ENCODE measurements at regions not wholly inside any gene's neighbourhood (a gene's known extent, or its start where the extent isn't known, plus 50 kb on each side); places are given as distances from the start of the nearest gene placed in this dataset.

DNA sequence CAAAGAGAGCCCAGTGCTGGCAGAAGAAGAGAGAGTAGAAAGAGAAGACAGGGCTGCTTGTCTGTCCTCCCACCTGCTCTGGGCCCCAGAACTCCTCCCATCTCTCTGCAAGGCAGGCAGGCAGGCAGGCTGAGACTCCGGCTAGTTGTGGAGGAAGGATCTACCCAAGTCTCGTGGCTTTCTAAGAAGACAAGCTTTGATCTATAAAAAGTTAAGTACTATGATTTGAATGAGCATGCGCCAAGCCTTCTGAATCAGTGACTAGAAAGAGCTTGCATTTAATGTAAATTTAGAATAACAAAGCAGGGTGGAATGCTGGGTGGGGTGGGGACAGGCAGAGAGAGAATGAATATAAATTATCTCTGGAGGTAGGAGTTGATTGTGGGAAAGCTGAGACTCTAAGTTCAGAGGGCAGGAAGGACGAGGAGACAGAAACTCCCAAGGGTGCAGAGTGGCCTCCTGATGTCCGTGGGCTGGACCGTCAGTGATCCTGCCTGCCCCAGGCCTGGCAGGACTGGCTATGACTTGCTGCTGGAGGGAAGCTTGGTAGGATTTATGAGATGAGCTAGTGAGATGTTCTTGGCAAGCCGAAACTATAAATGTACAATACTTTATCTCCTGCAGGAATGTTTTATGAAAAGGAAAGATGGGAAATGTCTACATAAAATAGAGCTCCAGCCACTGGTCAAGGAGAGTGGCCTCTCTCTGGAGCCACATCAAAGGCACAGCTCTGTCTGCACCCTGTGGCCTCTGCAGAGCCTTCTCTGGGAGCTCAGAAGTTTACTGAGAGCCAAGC, 447.5 kb downstream of the TNS1 start:
- no peak for DNase-seq (ENCODE audit: low spot score)
- ChIA-PET POLR2A (no interaction called here), CTCF (ENCODE audit: low intra/inter-chr PET ratio, low total read pairs) (no interaction called here)
- H2AFZ ChIP-seq (ENCODE audit: low read length), result no peak overlapping the region
- H3K4me2 ChIP-seq (ENCODE audit: low read depth, low read length), result no peak overlapping the region
- H3K27me3 ChIP-seq (ENCODE audit: control insufficient read depth in 1 of 2, insufficient read depth in 2 of 2, low read length in 2 of 2), result peaks cover 0 to 14% of the 10 kb centered on the region in 2 experiments; a peak in 2 of 5 replicates
- no peaks in the 10 kb centered on the region for H3K4me1 ChIP-seq (ENCODE audit: insufficient read depth, low read length)
- intact Hi-C loops (cut with micrococcal nuclease; ENCODE audit: unreplicated experiment), result no loop called here
- no peak overlapping the region for H3K9ac ChIP-seq (ENCODE audit: insufficient read depth, low read depth, low read length)
- no peaks in the 10 kb centered on the region for H3K9me3 ChIP-seq (ENCODE audit: low read length)
- H3K27ac ChIP-seq (ENCODE audit: extremely low read length, insufficient read depth, low read length), result no peak overlapping the region
- in situ Hi-C loops (cut with HindIII; ENCODE audit: extremely low pct_ligation_motif_present, low pct_unique_long_range_greater_than_20kb), result no loop called here
- BruUV-seq (replicated peaks), result no TSS peak
- no peak overlapping the region for H3K4me3 ChIP-seq (replicated peaks in 1 of 3; ENCODE audit: insufficient read depth in 1 of 3, low read depth in 2 of 3, low read length in 3 of 3)
- no peak for FAIRE-seq
- ATAC-seq, result no peak
- TF ChIP-seq ELF4 (CRISPR knock-in tag; IDR thresholded peaks at IDR 0.05; ENCODE audit: borderline replicate concordance), result no peak
- no peak for TF ChIP-seq MED8 (CRISPR knock-in tag; IDR thresholded peaks at IDR 0.05; ENCODE audit: insufficient replicate concordance)
- no peak for TF ChIP-seq ZNF326 (CRISPR knock-in tag; IDR thresholded peaks at IDR 0.05; ENCODE audit: borderline replicate concordance)
- TF ChIP-seq KMT2A (CRISPR knock-in tag; IDR thresholded peaks at IDR 0.05), result no peak
- no peaks in the 10 kb centered on the region for H3K36me3 ChIP-seq (replicated peaks in 1 of 2; ENCODE audit: control insufficient read depth in 1 of 2, insufficient read depth in 2 of 2, low read length in 2 of 2)
- H3K79me2 ChIP-seq (ENCODE audit: insufficient read depth, low read length), result no peaks in the 10 kb centered on the region
- WGBS (ENCODE audit: low lambda C conversion rate), result 26% methylated on average over 7 of the region's 7 CpGs
- H4K20me1 ChIP-seq (ENCODE audit: insufficient read depth, low read length), result no peaks in the 10 kb centered on the region

DNA sequence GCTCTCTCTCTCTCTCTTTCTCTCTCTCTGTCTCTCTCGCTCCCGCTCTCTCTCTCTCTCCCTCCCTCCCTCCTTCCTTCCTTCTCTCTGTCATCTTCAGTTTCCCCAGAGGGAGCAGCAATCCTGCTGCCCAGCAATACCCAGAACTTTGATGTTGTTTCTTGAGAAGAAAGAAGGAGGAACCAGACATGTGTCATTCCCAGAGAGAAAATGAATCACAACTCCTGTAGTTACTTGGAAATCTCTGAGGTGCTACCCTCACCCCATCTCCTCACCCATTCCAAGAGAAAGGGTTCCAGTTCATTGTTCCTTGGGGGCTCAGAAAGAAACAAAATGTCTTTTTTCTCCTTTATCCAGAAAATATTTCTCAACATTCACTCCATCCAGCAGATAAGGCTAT, 449.1 kb downstream of the TNS1 start:
- FAIRE-seq (no peak), ATAC-seq (no peak), DNase-seq (ENCODE audit: low spot score) (no peak)
- ChIA-PET CTCF (ENCODE audit: low intra/inter-chr PET ratio, low total read pairs) (no interaction called here), POLR2A (no interaction called here)
- no peaks in the 10 kb centered on the region for H3K4me1 ChIP-seq (ENCODE audit: insufficient read depth, low read length)
- H3K79me2 ChIP-seq (ENCODE audit: insufficient read depth, low read length), result no peaks in the 10 kb centered on the region
- no peak overlapping the region for H3K27ac ChIP-seq (ENCODE audit: extremely low read length, insufficient read depth, low read length)
- H2AFZ ChIP-seq (ENCODE audit: low read length), result no peak overlapping the region
- TF ChIP-seq ZNF383 (CRISPR knock-in tag; IDR thresholded peaks at IDR 0.05; ENCODE audit: borderline replicate concordance) (no peak), SMAD9 (CRISPR knock-in tag; IDR thresholded peaks at IDR 0.05) (no peak), STAT5B (CRISPR knock-in tag; IDR thresholded peaks at IDR 0.05) (no peak)
- TF ChIP-seq, protein P1, sequence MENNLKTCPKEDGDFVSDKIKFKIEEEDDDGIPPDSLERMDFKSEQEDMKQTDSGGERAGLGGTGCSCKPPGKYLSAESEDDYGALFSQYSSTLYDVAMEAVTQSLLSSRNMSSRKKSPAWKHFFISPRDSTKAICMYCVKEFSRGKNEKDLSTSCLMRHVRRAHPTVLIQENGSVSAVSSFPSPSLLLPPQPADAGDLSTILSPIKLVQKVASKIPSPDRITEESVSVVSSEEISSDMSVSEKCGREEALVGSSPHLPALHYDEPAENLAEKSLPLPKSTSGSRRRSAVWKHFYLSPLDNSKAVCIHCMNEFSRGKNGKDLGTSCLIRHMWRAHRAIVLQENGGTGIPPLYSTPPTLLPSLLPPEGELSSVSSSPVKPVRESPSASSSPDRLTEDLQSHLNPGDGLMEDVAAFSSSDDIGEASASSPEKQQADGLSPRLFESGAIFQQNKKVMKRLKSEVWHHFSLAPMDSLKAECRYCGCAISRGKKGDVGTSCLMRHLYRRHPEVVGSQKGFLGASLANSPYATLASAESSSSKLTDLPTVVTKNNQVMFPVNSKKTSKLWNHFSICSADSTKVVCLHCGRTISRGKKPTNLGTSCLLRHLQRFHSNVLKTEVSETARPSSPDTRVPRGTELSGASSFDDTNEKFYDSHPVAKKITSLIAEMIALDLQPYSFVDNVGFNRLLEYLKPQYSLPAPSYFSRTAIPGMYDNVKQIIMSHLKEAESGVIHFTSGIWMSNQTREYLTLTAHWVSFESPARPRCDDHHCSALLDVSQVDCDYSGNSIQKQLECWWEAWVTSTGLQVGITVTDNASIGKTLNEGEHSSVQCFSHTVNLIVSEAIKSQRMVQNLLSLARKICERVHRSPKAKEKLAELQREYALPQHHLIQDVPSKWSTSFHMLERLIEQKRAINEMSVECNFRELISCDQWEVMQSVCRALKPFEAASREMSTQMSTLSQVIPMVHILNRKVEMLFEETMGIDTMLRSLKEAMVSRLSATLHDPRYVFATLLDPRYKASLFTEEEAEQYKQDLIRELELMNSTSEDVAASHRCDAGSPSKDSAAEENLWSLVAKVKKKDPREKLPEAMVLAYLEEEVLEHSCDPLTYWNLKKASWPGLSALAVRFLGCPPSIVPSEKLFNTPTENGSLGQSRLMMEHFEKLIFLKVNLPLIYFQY (CRISPR knock-in tag; IDR thresholded peaks at IDR 0.05; ENCODE audit: borderline replicate concordance), result no peak
- TF ChIP-seq, protein P2, sequence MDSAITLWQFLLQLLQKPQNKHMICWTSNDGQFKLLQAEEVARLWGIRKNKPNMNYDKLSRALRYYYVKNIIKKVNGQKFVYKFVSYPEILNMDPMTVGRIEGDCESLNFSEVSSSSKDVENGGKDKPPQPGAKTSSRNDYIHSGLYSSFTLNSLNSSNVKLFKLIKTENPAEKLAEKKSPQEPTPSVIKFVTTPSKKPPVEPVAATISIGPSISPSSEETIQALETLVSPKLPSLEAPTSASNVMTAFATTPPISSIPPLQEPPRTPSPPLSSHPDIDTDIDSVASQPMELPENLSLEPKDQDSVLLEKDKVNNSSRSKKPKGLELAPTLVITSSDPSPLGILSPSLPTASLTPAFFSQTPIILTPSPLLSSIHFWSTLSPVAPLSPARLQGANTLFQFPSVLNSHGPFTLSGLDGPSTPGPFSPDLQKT (CRISPR knock-in tag; IDR thresholded peaks at IDR 0.05; ENCODE audit: borderline replicate concordance), result no peak
- TF ChIP-seq, protein P3, sequence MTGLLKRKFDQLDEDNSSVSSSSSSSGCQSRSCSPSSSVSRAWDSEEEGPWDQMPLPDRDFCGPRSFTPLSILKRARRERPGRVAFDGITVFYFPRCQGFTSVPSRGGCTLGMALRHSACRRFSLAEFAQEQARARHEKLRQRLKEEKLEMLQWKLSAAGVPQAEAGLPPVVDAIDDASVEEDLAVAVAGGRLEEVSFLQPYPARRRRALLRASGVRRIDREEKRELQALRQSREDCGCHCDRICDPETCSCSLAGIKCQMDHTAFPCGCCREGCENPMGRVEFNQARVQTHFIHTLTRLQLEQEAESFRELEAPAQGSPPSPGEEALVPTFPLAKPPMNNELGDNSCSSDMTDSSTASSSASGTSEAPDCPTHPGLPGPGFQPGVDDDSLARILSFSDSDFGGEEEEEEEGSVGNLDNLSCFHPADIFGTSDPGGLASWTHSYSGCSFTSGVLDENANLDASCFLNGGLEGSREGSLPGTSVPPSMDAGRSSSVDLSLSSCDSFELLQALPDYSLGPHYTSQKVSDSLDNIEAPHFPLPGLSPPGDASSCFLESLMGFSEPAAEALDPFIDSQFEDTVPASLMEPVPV (CRISPR knock-in tag; IDR thresholded peaks at IDR 0.05), result no peak
- in situ Hi-C loops (cut with HindIII; ENCODE audit: extremely low pct_ligation_motif_present, low pct_unique_long_range_greater_than_20kb) (no loop called here), intact Hi-C loops (cut with micrococcal nuclease; ENCODE audit: unreplicated experiment) (no loop called here)
- H3K27me3 ChIP-seq (ENCODE audit: control insufficient read depth in 1 of 2, insufficient read depth in 2 of 2, low read length in 2 of 2), result peaks cover 0 to 14% of the 10 kb centered on the region in 2 experiments; a peak in 2 of 5 replicates
- H3K4me2 ChIP-seq (ENCODE audit: low read depth, low read length), result no peak overlapping the region
- H3K9me3 ChIP-seq (ENCODE audit: low read length), result no peaks in the 10 kb centered on the region
- no peak overlapping the region for H3K4me3 ChIP-seq (replicated peaks in 1 of 3; ENCODE audit: insufficient read depth in 1 of 3, low read depth in 2 of 3, low read length in 3 of 3)
- no TSS peak for BruUV-seq (replicated peaks)
- H3K36me3 ChIP-seq (replicated peaks in 1 of 2; ENCODE audit: control insufficient read depth in 1 of 2, insufficient read depth in 2 of 2, low read length in 2 of 2), result no peaks in the 10 kb centered on the region
- H4K20me1 ChIP-seq (ENCODE audit: insufficient read depth, low read length), result no peaks in the 10 kb centered on the region
- no peak overlapping the region for H3K9ac ChIP-seq (ENCODE audit: insufficient read depth, low read depth, low read length)
- 86% methylated on average over 2 of the region's 2 CpGs for WGBS (ENCODE audit: low lambda C conversion rate)
